ENCODE measurements at regions not wholly inside any gene's neighbourhood (a gene's known extent, or its start where the extent isn't known, plus 50 kb on each side); places are given as distances from the start of the nearest gene placed in this dataset.

- Histone ChIP-seq H3K36me3 (no peaks in the 10 kb centered on the region), H3K4me1 (no peaks in the 10 kb centered on the region), H3K27ac (no peak overlapping the region), H3K27me3 (no peaks in the 10 kb centered on the region), H3K9me3 (no peaks in the 10 kb centered on the region), H3K4me3 (no peak overlapping the region)
- no peak for ATAC-seq
- intact Hi-C loops (cut with DNase I): no loop called here
- TF ChIP-seq CTCF (IDR thresholded peaks at IDR 0.05): no peak
- DNase-seq: no peak
Observed at GRCh38 chr2:138236142-138236541, 265.4 kb upstream of the SPOPL start.

DNA sequence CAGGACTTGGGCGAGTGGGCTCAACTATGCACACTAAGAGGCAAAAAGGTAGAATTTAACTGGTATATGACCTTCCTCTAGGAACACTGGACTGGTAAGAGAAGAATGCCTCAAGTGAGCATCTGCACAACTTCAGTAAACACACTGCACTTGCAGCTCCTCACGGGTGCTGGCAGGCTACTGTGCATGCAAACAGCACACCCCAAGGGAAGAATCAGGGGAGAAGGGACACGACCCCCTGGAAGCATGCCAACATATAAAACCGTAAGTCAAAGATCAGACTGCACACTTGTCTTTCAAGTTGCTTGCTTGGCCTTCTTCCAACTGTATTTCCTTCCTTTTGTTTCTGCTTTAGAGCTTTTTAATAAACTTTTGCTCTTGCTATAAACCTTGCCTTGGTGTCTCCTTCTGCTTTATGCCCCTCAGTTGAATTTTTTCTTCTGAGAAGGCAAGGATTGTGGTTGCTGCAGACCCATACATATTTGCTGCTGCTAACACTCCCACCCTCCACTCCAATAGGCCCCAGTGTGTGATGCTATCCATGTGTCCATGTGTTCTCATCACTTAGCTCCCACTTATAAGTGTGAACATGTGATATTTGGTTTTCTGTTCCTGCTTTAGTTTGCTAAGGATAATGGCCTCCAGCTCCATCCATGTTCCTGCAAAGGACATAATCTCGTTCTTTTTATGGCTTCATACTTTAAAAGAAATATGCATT lies 263.7 kb upstream of the SPOPL start:
- TF ChIP-seq CTCF (IDR thresholded peaks at IDR 0.05): no peak
- intact Hi-C loops (cut with DNase I): no loop called here
- Histone ChIP-seq H3K27ac (no peak overlapping the region), H3K36me3 (no peaks in the 10 kb centered on the region), H3K9me3 (no peaks in the 10 kb centered on the region), H3K4me3 (no peak overlapping the region), H3K27me3 (no peaks in the 10 kb centered on the region), H3K4me1 (no peaks in the 10 kb centered on the region)
- DNase-seq (no peak), ATAC-seq (no peak)

DNA sequence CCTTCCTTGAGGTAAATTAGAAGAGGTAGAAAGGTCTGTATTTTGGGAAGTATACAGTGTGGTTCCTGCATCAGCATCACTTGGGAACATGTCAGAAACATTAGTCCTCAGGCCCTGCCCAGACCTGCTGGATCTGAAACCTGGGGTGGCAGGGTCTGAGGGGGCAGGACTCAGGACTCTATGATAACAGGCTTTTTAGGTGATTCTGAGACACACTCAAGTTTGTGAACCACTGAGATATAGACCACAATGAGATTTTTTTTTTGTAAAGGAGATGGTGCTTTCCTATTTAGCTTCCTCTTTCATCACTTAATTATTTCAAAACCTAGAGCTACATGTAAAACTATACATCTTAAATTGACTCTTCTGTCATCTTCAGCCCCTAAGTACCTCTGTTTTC lies 262.7 kb upstream of the SPOPL start:
- H3K4me3 ChIP-seq: no peak overlapping the region
- no peaks in the 10 kb centered on the region for H3K4me1 ChIP-seq
- no peaks in the 10 kb centered on the region for H3K9me3 ChIP-seq
- no peaks in the 10 kb centered on the region for H3K27me3 ChIP-seq
- no peak overlapping the region for H3K27ac ChIP-seq
- ATAC-seq (no peak), DNase-seq (no peak)
- no peaks in the 10 kb centered on the region for H3K36me3 ChIP-seq
- intact Hi-C loops (cut with DNase I): no loop called here
- TF ChIP-seq CTCF (IDR thresholded peaks at IDR 0.05): no peak

GRCh38 chr2:138239902-138240491 lies 261.6 kb upstream of the SPOPL start:
- Histone ChIP-seq H3K4me1 (no peaks in the 10 kb centered on the region), H3K27ac (peak overlapping the region; percentile 8), H3K4me3 (no peak overlapping the region), H3K36me3 (no peaks in the 10 kb centered on the region), H3K27me3 (no peaks in the 10 kb centered on the region), H3K9me3 (no peaks in the 10 kb centered on the region)
- ATAC-seq (no peak), DNase-seq (no peak)
- intact Hi-C loops (cut with DNase I): no loop called here
- no peak for TF ChIP-seq CTCF (IDR thresholded peaks at IDR 0.05)

DNA sequence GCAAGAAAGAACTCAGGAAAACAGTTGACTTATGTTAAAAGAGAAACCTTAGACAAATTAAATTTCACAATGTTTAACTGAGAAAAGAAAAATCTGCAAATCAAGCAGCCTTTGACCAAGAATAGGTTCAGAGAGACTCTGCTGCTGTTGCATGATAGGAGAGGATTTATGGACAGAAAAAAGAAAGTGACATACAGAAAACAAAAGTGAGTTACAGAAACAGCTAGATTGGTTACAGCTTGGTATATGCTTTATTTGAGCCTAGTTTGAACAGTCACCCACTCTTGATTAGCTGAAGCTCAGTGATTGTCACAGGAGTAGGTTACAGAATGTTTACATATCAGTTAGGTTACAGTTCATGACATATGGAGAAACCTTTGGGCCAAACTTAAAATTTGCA lies 258.2 kb upstream of the SPOPL start:
- H3K27ac ChIP-seq: no peak overlapping the region
- no peaks in the 10 kb centered on the region for H3K27me3 ChIP-seq
- intact Hi-C loops (cut with DNase I): no loop called here
- H3K36me3 ChIP-seq: no peaks in the 10 kb centered on the region
- no peak for TF ChIP-seq CTCF (IDR thresholded peaks at IDR 0.05)
- DNase-seq (no peak), ATAC-seq (no peak)
- H3K4me3 ChIP-seq: no peak overlapping the region
- H3K9me3 ChIP-seq: no peaks in the 10 kb centered on the region
- no peaks in the 10 kb centered on the region for H3K4me1 ChIP-seq
